Fibroblast of lung (primary cell): ENCODE measurements at regions not wholly inside any gene's neighbourhood (a gene's known extent, or its start where the extent isn't known, plus 50 kb on each side); places are given as distances from the start of the nearest gene placed in this dataset.

Experiments used
- EZH2 ChIP-seq: IDR thresholded peaks from 2 replicates; pipeline ENCODE4 v1.5.1; 2012; ENCODE audit warnings: low read length, control low read depth, mild to moderate bottlenecking; ENCODE audit errors: missing control alignments
- TF ChIP-seq, protein P1 (sequence below), 2 donors: IDR thresholded peaks in 1 of 2; conservative IDR thresholded peaks in 1 of 2; 1 replicate in 1 of 2; 2 replicates in 1 of 2; pipeline ENCODE4 v1.5.1; 2011 to 2012; ENCODE audit warnings: low read length in 2 of 2, control low read depth in 1 of 2, inconsistent platforms in 1 of 2, low read depth in 1 of 2, mild to moderate bottlenecking in 1 of 2

DNA sequence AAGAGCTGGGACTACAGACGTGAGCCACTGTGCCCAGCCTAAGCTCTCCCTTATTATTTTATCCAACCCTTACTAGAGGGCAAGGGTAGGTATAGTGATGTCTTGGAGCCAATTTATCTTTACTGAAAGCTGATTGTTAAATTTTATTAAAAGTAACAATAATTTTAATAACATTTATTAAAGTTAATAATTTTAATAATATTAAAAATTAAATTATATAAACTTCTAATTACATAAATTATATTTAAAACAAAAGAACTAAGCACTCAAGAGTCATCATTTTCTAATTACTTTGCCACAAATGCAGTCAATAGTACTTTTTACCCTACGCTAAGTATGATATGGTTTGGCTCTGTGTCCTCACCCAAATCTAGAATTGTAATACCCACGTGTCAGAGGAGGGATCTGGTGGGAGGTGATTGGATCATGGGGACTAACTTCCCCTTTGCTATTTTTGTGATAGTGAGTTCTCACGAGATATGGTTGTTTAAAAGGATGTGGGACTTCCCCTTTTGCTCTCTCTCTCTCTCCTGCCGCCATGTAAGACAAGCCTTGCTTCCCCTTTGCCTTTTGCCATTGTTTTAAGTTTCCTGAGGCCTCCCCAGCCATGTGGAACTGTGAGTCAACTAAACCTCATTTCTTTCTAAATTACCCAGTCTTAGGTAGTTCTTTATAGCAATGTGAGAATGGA is 58.4 kb upstream of the ETV1 start:
- TF ChIP-seq, protein P1, sequence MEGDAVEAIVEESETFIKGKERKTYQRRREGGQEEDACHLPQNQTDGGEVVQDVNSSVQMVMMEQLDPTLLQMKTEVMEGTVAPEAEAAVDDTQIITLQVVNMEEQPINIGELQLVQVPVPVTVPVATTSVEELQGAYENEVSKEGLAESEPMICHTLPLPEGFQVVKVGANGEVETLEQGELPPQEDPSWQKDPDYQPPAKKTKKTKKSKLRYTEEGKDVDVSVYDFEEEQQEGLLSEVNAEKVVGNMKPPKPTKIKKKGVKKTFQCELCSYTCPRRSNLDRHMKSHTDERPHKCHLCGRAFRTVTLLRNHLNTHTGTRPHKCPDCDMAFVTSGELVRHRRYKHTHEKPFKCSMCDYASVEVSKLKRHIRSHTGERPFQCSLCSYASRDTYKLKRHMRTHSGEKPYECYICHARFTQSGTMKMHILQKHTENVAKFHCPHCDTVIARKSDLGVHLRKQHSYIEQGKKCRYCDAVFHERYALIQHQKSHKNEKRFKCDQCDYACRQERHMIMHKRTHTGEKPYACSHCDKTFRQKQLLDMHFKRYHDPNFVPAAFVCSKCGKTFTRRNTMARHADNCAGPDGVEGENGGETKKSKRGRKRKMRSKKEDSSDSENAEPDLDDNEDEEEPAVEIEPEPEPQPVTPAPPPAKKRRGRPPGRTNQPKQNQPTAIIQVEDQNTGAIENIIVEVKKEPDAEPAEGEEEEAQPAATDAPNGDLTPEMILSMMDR (conservative IDR thresholded peaks at IDR 0.05 in 1 of 2, IDR thresholded peaks at IDR 0.05 in 1 of 2; ENCODE audit: low read depth in 1 of 2, low read length in 2 of 2), result no peak
- TF ChIP-seq EZH2, result no peak
